Coronary artery (tissue), 2 donors: ENCODE measurements at regions not wholly inside any gene's neighbourhood (a gene's known extent, or its start where the extent isn't known, plus 50 kb on each side); places are given as distances from the start of the nearest gene placed in this dataset.
"Not testable (repeated sequence)": the region's sequence is repeated elsewhere in the genome, so short reads cannot be mapped to it uniquely, and the experiment has no call there.

Source experiments
- DNase-seq: peaks from one replicate; pipeline ENCODE4 v3.0.0-alpha.2; 2017; ENCODE audit warnings: low spot score
- H3K27ac ChIP-seq, 2 donors: fragments of 200-600 bp; sonication (generic); one replicate each; pipeline ENCODE4 v1.5.1; 2016 to 2019
- H3K4me3 ChIP-seq: fragments of 200-600 bp; sonication (generic); 2 replicates; pipeline ENCODE4 v1.5.1; 2016; ENCODE audit warnings: mild to moderate bottlenecking, moderate library complexity
- TF ChIP-seq, protein P1 (sequence below): fragments of 200-600 bp; sonication (generic); IDR thresholded peaks from one replicate; pipeline ENCODE4 v1.5.1; 2019; ENCODE audit warnings: antibody characterized with exemption

DNA sequence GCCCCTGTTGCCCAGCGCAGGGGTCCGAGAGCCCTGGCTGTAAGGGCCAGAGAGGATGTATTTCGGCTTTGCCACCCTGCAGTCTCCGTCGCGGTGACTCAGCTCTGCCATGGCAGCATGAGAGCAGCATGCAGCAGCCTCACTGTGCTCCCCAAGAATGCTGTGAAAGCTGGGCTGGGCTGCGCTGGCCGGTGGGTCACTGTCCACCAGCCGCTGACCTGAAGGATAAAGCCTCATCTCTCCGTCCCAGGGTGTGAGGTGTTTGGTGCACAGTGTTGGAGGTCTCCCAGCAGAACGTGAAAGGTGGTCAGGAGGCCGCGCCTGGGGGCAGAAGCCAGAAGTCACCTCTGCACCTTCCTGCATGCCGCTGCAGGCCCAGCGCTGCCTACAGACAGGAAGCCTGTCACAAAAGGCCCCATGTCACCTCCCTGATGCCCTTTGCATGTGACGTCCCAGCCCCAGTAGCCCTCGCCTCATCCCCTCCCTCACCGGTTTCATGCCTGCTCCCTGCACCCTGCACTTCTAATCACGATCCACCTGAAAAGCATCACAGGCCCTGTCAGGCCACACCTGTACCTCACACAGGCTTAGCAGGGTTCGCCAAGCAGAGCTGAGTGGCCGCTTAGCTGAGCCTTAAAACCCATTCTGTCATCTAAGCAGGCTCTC lies 342.1 kb downstream of the EIPR1 start:
- peak; percentile 45 for DNase-seq
- TF ChIP-seq, protein P1, sequence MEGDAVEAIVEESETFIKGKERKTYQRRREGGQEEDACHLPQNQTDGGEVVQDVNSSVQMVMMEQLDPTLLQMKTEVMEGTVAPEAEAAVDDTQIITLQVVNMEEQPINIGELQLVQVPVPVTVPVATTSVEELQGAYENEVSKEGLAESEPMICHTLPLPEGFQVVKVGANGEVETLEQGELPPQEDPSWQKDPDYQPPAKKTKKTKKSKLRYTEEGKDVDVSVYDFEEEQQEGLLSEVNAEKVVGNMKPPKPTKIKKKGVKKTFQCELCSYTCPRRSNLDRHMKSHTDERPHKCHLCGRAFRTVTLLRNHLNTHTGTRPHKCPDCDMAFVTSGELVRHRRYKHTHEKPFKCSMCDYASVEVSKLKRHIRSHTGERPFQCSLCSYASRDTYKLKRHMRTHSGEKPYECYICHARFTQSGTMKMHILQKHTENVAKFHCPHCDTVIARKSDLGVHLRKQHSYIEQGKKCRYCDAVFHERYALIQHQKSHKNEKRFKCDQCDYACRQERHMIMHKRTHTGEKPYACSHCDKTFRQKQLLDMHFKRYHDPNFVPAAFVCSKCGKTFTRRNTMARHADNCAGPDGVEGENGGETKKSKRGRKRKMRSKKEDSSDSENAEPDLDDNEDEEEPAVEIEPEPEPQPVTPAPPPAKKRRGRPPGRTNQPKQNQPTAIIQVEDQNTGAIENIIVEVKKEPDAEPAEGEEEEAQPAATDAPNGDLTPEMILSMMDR = no peak

DNA sequence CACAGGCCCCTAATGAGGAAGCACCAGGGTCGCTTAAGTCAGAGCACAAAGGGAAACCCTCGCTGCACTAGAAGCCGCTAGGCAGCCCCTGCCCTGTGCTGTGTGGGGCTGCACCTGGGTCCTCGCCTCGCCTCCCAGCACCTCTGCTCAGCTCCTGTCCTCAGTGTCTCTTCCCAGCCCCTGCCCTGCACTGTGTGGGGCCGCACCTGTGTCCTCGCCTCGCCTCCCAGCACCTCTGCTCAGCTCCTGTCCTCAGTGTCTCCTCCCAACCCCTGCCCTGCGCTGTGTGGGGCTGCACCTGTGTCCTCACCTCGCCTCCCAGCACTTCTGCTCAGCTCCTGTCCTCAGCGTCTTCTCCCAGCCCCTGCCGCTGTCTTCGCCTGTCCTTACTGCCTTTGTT lies 342.8 kb downstream of the EIPR1 start:
- Histone ChIP-seq H3K27ac (no peak overlapping the region), H3K4me3 (no peak overlapping the region)
- DNase-seq = peak; percentile 53
- TF ChIP-seq, protein P1 = no peak

More for the DNA sequence above, 342.1 kb downstream of the EIPR1 start:
- no peak overlapping the region for H3K27ac ChIP-seq
- H3K4me3 ChIP-seq = no peak overlapping the region

GRCh38 chr2:3034396-3034795 lies 343.2 kb downstream of the EIPR1 start:
- TF ChIP-seq, protein P1 = no peak
- H3K27ac ChIP-seq = no peak overlapping the region
- peak; percentile 45 for DNase-seq
- no peak overlapping the region for H3K4me3 ChIP-seq

- TF ChIP-seq, protein P1 = no peak
- DNase-seq = peak; percentile 43
- Histone ChIP-seq H3K27ac (no peak overlapping the region), H3K4me3 (no peak overlapping the region)
Observed at GRCh38 chr2:3033315-3033714, 344.3 kb downstream of the EIPR1 start.

GRCh38 chr2:3030791-3031190 lies 346.8 kb downstream of the EIPR1 start:
- not testable (repeated sequence) for H3K4me3 ChIP-seq, H3K27ac ChIP-seq
- DNase-seq = peak; percentile 12

DNA sequence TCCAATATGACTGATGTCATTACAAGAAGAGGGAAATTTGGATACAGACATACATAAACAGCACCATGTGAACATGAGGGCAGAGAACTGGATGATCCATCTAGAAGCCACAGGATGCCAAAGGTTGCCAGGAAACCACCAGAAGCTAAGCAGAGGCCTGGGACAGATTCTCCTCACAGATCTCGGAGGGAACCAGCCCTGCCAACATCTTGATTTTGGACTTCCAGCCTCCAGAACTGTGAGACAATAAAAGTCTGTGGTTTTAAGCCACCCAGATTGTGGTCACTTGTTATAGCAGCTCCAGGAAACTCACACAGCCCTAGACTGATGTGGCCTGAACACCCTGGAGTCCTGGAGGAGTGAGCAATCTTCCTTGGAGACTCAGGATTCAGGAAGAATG lies 351.6 kb downstream of the EIPR1 start:
- peak; percentile 26 for DNase-seq
- TF ChIP-seq, protein P1 = no peak

GRCh38 chr2:3025261-3025660 lies 352.4 kb downstream of the EIPR1 start:
- TF ChIP-seq, protein P1 = no peak
- no peak overlapping the region for H3K27ac ChIP-seq
- DNase-seq = peak; percentile 29
- no peak overlapping the region for H3K4me3 ChIP-seq

More for the DNA sequence above, 351.6 kb downstream of the EIPR1 start:
- Histone ChIP-seq H3K27ac (no peak overlapping the region), H3K4me3 (no peak overlapping the region)
